ENCODE measurements at regions not wholly inside any gene's neighbourhood (a gene's known extent, or its start where the extent isn't known, plus 50 kb on each side); places are given as distances from the start of the nearest gene placed in this dataset.

DNA sequence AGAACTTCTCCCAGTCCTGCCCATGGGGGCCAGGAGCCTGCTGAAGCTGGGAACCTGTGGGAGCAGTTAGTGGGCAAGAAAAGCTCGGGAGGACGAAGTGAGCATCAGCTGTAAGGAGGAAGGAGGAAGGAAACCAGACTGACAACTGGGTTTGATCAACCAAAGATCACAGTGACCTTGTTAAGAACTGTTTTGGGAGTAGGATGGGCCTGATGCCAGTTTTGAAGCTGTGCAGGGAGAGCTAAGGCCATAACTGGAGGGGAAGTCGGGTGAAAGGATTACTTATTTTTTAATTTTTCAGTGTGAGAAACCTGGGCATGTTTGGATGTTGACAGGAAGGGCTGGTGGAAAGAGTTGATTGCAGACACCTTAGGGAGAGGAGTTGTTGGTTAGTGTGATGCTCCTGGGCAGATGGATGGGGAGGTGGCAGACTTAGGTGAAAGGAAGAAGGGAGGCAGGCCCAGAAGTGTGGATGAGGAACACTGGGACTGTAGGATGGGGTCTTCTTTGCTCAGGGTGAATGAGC is 58.3 kb upstream of the KLF4 start:
- TF ChIP-seq POLR2A (IDR thresholded peaks at IDR 0.05) (no peak), POLR2AphosphoS5 (IDR thresholded peaks at IDR 0.05; ENCODE audit: insufficient read depth in 1 of 2, low read depth in 1 of 2) (no peak)
- TF ChIP-seq, protein P1, sequence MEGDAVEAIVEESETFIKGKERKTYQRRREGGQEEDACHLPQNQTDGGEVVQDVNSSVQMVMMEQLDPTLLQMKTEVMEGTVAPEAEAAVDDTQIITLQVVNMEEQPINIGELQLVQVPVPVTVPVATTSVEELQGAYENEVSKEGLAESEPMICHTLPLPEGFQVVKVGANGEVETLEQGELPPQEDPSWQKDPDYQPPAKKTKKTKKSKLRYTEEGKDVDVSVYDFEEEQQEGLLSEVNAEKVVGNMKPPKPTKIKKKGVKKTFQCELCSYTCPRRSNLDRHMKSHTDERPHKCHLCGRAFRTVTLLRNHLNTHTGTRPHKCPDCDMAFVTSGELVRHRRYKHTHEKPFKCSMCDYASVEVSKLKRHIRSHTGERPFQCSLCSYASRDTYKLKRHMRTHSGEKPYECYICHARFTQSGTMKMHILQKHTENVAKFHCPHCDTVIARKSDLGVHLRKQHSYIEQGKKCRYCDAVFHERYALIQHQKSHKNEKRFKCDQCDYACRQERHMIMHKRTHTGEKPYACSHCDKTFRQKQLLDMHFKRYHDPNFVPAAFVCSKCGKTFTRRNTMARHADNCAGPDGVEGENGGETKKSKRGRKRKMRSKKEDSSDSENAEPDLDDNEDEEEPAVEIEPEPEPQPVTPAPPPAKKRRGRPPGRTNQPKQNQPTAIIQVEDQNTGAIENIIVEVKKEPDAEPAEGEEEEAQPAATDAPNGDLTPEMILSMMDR (IDR thresholded peaks at IDR 0.05): no peak

Data from vagina (tissue), 2 donors.